ENCODE measurements at regions not wholly inside any gene's neighbourhood (a gene's known extent, or its start where the extent isn't known, plus 50 kb on each side); places are given as distances from the start of the nearest gene placed in this dataset.
A peak's percentile ranks its signal among the peaks of the same experiment; 100 is the strongest.

DNA sequence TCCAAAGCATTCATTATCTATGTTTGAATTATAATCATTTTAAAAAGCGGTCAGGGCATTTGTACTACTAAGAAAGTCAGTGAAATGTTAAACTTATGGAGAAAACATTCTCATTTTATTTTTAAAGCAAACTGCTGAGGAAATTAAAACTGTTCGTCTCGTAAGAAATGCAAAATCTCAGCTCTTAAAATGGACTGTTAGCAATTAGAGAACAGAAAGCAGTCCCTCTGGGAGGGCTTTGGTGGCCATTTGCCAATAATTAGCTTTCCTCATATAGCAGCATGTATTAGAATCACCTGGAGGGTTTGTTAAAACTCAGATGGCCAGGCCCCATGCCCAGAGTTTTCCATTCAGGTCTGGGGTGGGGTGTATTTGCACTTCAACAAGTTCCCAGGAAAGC lies 120.7 kb upstream of the RASEF start:
- WGBS, 3 donors: 67 to 76% (median 68%) methylated on average over 3 of the region's 3 CpGs
- Histone ChIP-seq H3K27me3 (ENCODE audit: insufficient read depth in 3 of 3, low read length in 2 of 3) (no peaks in the 10 kb centered on the region), H3K4me1 (no peaks in the 10 kb centered on the region), H3K4me3 (no peak overlapping the region), H3K36me3 (ENCODE audit: insufficient read depth in 1 of 2, low read depth in 1 of 2) (no peaks in the 10 kb centered on the region), H3K27ac (no peak overlapping the region), H3K9me3 (no peaks in the 10 kb centered on the region)
- TF ChIP-seq, protein P1, sequence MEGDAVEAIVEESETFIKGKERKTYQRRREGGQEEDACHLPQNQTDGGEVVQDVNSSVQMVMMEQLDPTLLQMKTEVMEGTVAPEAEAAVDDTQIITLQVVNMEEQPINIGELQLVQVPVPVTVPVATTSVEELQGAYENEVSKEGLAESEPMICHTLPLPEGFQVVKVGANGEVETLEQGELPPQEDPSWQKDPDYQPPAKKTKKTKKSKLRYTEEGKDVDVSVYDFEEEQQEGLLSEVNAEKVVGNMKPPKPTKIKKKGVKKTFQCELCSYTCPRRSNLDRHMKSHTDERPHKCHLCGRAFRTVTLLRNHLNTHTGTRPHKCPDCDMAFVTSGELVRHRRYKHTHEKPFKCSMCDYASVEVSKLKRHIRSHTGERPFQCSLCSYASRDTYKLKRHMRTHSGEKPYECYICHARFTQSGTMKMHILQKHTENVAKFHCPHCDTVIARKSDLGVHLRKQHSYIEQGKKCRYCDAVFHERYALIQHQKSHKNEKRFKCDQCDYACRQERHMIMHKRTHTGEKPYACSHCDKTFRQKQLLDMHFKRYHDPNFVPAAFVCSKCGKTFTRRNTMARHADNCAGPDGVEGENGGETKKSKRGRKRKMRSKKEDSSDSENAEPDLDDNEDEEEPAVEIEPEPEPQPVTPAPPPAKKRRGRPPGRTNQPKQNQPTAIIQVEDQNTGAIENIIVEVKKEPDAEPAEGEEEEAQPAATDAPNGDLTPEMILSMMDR (IDR thresholded peaks at IDR 0.05): no peak
- intact Hi-C loops (cut with DNase I): no loop called here
- ATAC-seq (no peak), DNase-seq (no peak)

DNA sequence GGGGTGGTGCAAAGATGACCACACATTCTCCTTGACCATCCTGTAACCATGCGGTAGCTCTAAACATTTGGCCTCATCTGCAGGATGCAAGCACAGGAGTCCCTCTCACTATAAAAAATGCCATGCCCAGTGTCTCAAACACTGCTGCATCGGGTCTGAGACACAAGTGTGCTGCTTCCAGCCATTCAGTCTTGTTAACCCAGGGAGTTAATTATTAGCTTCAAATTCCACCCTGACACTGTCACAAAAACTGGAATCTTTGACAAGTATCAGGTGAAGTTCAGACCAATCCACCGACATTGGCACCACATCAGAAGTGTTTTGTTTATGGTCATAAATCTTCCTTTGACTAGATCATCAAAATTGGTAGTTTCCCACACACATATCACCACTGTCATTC lies 119.1 kb upstream of the RASEF start:
- Histone ChIP-seq H3K36me3 (ENCODE audit: insufficient read depth in 1 of 2, low read depth in 1 of 2) (no peaks in the 10 kb centered on the region), H3K4me3 (no peak overlapping the region), H3K27me3 (ENCODE audit: insufficient read depth in 3 of 3, low read length in 2 of 3) (no peaks in the 10 kb centered on the region), H3K27ac (no peak overlapping the region), H3K4me1 (no peaks in the 10 kb centered on the region), H3K9me3 (no peaks in the 10 kb centered on the region)
- WGBS, 3 donors: 76 to 80% (median 77%) methylated on average over 3 of the region's 3 CpGs
- intact Hi-C loops (cut with DNase I): no loop called here
- TF ChIP-seq, protein P1 (IDR thresholded peaks at IDR 0.05): no peak
- ATAC-seq: no peak
- no peak for DNase-seq

DNA sequence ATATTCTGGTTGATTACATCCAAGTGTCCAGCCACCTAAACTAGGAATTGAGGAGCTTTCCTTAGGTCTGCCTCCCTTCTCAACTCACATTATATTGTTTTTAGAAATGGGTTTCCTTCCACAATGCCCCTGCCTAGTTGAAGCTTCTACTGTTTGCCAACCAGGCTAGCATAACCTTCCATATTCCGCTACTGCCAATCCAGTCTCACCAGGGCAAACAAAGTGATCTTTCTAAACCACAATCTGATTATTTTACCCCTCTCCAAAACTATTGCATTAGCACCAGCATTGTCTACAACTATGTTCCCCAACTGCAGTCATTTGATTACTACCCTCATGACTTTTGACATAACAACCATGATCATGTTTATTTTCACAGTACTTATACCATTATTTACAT lies 115.8 kb upstream of the RASEF start:
- Histone ChIP-seq H3K4me1 (no peaks in the 10 kb centered on the region), H3K27ac (no peak overlapping the region), H3K9me3 (peaks cover 9% of the 10 kb centered on the region), H3K4me3 (no peak overlapping the region), H3K27me3 (ENCODE audit: insufficient read depth in 3 of 3, low read length in 2 of 3) (no peaks in the 10 kb centered on the region), H3K36me3 (ENCODE audit: insufficient read depth in 1 of 2, low read depth in 1 of 2) (no peaks in the 10 kb centered on the region)
- 91 to 100% (median 95%) methylated on average over 1 of the region's 1 CpG for WGBS, 3 donors
- ATAC-seq: no peak
- TF ChIP-seq, protein P1 (IDR thresholded peaks at IDR 0.05): no peak
- intact Hi-C loops (cut with DNase I): no loop called here
- DNase-seq: no peak

DNA sequence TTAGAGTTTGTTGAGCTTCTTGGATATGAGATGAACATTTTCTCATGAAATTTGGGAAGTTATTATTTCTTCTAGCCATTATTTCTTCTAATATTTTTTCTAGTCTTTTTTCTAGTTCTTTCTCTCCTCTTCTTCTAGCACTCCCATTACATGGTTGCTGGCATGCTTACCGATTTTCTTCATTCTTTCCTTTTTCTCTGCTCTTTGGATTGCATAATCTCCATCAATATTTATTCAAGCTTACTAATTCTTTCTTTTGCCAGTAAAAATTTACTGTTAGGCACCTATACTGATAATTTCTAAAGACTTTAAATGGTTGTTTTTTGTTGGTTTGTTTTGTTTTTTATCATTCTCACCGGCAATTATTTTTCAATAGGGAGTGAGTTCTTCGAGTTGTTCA lies 114.8 kb upstream of the RASEF start:
- TF ChIP-seq, protein P1 (IDR thresholded peaks at IDR 0.05): no peak
- intact Hi-C loops (cut with DNase I): no loop called here
- Histone ChIP-seq H3K27me3 (ENCODE audit: insufficient read depth in 3 of 3, low read length in 2 of 3) (no peaks in the 10 kb centered on the region), H3K9me3 (peaks cover 9% of the 10 kb centered on the region), H3K4me3 (no peak overlapping the region), H3K4me1 (no peaks in the 10 kb centered on the region), H3K27ac (no peak overlapping the region), H3K36me3 (ENCODE audit: insufficient read depth in 1 of 2, low read depth in 1 of 2) (no peaks in the 10 kb centered on the region)
- DNase-seq (no peak), ATAC-seq (no peak)
- 94 to 98% (median 94%) methylated on average over 3 of the region's 3 CpGs for WGBS, 3 donors

DNA sequence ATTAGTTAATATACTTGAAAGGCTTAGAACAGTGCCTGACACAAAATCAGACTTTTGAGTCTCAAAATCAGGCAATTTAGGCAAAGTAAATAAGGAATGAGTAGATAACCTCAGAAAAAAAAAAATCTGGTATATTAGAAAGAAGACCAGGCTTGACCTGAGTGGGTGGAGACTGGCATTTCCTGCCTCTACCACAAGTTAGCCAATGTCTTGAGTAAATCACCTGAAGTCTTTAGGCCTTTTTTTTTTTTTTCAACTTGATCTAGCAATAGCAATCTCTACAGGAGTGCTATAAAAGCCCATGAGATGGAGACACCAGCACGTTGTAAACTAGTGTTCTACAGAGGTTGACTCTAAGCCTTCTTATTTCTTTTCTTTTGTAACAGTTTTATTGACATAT lies 104.2 kb upstream of the RASEF start:
- Histone ChIP-seq H3K4me1 (no peaks in the 10 kb centered on the region), H3K9me3 (no peaks in the 10 kb centered on the region), H3K36me3 (ENCODE audit: insufficient read depth in 1 of 2, low read depth in 1 of 2) (no peaks in the 10 kb centered on the region), H3K27me3 (ENCODE audit: insufficient read depth in 3 of 3, low read length in 2 of 3) (no peaks in the 10 kb centered on the region), H3K4me3 (no peak overlapping the region), H3K27ac (no peak overlapping the region)
- TF ChIP-seq, protein P1 (IDR thresholded peaks at IDR 0.05): no peak
- ATAC-seq (peak in 1 of 4 donors; percentile 38), DNase-seq (no peak)
- intact Hi-C loops (cut with DNase I): no loop called here
- 45 to 55% (median 46%) methylated on average over 1 of the region's 1 CpG for WGBS, 3 donors

All from psoas muscle (tissue), 7 donors.